Lung microvascular endothelial cell (primary cell): ENCODE measurements at regions not wholly inside any gene's neighbourhood (a gene's known extent, or its start where the extent isn't known, plus 50 kb on each side); places are given as distances from the start of the nearest gene placed in this dataset.

Experiments
- DNase-seq, 2 donors: peaks; one replicate each; pipeline versions ENCODE4 v3.0.0 to v3.0.0-alpha.2; 2010; ENCODE audit warnings: low read depth in 2 of 2

- no peak for DNase-seq
Measured at GRCh38 chr1:5599541-5599940, 392.7 kb downstream of the NPHP4 start.

DNA sequence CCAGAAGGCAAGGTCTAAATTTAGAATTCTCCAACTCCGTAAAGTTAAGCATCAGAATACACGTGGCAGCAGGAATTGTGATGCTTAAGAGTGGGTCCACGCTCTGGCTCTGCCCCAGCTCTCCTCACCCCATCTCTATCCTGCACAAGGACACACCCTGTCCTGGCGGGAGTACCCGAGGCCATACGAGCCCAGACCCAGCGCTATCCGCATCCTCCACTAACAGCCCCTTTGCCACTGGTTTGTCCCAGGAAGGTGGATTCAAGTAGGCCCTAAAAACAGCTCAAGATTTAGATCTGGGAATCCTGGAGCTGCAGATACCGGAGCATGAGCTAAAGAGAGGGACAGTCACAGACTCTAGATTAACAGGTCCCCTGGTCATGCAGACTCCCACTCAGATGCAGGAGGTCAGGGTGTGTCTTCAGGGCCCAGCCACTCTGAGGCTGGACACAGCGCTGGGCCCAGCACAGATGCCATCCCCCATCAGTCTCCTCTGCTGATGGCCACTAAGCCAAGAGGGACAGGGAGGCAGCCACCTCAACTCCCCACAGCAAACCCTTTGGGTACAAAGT is 393.3 kb downstream of the NPHP4 start:
- DNase-seq = no peak

GRCh38 chr1:5597991-5598823 is 394.0 kb downstream of the NPHP4 start:
- DNase-seq = no peak

GRCh38 chr1:5597171-5597850 is 394.9 kb downstream of the NPHP4 start:
- DNase-seq = no peak

DNA sequence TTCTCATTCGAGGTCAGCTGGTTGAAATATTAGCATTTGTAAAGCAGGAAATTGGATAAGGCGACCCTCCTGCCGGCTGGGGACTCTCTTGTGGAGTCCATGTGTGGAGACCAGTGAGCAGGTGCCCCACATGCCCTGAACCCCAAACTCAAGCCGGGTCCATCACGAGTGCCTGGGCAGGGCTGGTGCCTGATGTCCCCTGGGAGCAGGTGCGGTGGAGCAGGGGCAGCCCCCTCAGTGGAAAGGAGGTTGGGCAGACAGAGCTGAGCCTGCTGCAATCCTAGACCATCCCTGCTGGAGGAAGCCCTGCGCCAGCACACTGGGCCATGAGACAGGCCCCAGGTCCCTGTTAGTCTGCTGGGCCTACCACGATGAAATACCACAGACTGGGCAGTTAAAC is 395.6 kb downstream of the NPHP4 start:
- DNase-seq = no peak

DNA sequence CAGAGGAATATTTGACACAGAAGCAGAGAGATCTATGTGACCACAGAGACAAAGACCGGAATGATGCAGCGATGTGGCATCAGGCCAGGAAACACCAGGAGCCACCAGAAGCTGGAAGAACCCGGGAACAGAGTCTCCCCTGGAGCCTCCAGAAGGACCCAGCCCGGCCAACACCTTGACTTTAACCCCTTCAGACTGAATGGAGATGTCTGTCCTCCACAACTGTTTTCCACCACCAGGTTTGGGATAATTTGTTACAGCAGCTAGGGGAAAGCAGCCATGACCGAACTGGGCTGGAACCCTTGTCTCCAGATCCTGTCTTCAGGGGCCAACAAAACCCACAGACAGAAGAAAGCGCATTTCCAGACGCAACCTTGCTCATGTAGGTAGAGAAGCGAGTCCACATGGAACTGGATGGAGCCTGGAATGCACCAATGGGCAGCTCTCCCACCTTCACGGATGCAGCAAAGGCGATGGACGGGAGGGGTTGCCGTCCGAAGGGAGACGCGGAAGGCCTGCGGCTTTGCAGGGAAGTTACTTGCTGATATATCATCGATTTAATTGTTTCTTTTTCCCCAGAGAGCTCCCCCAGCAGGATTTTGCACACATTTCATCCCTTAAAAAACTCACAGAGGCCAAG is 396.6 kb downstream of the NPHP4 start:
- no peak for DNase-seq

DNA sequence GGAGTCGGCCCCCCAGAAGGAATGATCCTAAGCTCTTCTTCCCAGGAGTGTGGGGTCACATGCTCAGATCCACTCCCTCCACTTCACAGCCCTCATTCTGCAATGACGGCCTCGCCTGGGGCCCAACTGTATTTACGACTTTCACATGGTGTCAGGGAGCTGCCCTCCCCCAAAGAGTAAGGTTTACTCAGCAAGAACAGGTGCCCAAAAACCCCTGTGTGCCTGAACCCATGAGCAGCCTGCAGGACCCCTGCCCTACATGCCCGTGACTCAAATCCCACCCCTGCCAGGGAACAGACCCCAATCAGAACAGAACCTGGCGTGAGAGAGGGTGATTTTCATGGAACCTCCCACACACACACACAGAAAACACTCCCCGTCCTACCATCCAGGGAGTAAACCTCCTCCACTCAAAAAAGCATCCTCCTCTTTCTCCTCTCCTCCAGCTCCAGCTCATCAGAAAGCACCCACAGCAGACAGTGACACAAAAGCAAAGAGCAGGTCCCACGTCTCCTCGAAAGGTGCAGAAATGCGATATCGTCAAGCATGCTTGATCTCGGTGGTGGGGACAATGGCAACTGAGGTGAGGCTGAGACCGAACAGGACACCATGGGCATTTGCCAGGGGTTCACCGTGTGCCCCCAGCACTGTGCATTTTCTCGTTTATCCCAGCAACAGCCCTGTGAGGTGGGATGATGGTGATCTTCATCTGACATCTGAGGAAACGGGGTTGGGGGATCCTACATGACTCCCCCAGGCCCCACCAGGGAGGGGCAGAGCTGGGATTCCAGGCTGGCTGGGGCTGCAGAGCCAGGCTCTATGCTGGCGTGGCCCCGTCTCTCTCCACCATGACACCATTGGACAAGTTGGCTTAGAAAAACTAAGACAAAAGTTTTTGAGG is 397.9 kb downstream of the NPHP4 start:
- DNase-seq = no peak

DNA sequence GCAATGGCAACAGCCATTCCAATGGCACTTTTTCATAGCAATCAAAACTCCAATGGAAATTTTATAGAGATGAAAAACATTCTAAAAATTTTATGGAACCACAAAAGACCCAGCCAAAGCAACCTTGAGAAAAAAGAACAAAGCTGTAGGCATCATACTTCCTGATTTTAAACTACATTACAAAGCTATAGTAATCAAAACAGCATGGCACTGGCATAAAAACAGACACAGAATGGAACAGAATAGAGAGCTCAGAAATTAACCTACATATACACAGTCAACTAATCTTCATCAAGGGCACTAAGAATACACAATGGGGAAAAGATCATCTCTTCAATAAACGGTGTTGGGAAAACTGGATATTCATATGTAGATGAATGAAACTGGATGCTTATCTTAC is 401.5 kb downstream of the NPHP4 start:
- DNase-seq = no peak

- DNase-seq = no peak
Measured at GRCh38 chr1:5586629-5587028, 405.6 kb downstream of the NPHP4 start.

GRCh38 chr1:5585256-5585655 is 407.0 kb downstream of the NPHP4 start:
- no peak for DNase-seq

GRCh38 chr1:5580926-5581325 is 411.3 kb downstream of the NPHP4 start:
- no peak for DNase-seq

DNA sequence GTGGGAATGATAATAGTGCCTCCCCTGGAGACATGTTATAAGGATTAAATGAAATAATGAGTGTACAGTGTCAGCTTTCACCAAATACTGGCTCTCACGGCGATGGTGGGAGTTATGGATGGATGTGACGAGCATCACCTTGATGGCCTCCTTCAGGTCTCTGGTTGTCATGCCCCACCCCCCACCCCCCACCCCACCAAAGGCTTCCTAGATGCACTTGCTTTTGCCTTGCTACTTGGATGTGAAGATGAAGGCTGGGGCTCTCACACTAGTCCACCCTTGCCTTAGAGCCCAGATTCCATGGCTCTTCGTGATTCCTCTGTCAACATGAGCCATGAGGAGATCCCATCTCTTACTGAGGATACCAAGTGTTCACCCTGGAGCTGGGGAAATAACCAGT is 412.3 kb downstream of the NPHP4 start:
- DNase-seq = no peak

DNA sequence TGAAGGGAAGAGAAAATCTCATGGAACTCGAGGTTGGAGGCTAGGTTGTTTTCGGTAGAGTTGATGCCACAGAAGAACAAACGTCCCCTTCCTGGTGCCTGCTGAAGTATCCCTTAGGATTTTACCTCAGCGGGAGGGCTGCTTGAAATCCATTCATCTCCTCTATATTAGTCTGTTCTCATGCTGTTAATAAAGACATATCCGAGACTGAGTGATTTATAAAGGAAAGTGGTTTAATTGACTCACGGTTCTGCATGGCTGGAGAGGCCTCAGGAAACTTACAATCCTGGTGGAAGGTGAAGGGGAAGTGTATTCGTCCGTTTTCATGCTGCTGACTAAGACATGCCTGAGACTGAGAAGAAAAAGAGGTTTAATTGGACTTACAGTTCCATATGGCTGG is 413.5 kb downstream of the NPHP4 start:
- no peak for DNase-seq

DNA sequence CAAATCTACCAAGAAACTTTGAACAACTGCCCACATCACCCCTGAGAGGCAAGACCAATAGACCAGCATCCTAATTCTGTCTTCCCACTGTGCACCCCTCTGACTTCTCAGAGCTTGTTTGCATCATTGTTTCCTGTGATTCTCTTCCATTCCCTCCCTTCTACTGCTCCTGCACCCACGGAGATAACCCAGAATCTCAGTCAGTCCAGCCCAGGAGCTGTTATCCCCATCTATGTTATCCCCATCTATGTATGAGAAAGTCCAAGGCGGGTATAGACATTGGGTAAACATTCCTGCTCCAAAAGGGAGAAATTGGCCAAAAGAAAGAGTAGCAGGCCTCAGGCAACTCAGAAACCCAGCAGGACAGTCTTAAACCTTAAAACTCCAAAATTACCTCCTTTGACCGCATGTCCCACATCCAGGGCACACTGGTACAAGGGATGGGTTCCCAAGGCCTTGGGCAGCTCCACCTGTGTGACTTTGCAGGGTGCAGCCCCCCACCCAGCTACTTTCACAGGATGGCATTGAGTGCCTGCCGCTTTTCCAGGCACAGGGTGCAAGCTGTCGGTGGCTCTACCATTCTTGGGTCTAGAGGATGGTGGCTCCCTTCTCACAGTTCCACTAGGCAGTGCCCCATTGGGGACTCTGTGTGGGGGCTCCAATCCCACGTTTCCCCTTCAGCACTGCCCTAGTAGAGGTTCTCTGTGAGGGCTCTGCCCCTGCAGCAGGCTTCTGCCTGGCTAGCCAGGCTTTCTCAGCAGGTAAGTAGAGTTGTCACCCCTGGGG is 414.8 kb downstream of the NPHP4 start:
- DNase-seq = no peak

DNA sequence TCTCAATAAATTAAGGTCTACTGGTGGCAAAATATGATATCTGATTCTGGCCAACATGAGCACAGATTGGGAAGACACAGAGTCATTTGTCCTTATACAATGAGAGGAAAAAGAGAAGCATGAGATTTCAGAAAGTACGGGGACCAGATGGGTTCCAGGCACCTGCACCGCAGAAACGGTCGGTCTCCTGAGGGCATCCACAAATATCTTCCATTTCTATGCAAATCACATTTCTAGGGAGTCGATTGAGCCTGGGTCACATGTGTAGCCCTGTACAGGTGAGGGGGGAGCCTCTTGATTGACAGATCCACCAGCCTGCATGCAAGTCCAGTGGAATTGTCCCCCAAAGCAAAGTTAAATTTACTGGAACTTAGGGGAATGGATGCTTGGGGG is 415.6 kb downstream of the NPHP4 start:
- no peak for DNase-seq

GRCh38 chr1:5576011-5576672 is 416.1 kb downstream of the NPHP4 start:
- DNase-seq = no peak

DNA sequence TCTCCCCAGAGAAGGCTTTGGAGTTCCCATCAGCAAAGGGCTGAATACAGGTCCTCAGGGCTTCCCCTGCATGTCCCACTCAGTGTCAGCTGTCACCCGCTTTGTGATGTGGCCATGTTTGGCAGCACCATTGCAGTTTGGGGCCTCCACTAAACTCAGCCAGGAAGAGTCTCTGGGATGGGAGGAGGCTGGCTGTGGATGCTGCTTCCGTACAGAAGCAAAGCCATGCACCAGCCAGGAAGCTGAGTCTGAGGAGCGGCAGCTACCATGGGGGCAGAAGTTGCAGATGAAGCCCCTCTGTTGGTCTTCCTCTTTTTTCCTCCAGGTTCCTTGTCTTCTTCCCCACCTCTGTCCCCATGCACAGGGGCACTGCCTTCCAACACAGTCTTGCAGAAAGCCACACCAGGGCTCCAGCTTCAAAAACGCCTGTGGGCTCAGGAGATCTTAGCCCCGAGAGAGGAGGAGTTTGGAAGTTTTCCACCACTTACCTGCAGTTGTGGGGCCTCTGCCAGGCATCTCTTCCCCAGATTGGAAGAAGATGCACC is 416.8 kb downstream of the NPHP4 start:
- no peak for DNase-seq

DNA sequence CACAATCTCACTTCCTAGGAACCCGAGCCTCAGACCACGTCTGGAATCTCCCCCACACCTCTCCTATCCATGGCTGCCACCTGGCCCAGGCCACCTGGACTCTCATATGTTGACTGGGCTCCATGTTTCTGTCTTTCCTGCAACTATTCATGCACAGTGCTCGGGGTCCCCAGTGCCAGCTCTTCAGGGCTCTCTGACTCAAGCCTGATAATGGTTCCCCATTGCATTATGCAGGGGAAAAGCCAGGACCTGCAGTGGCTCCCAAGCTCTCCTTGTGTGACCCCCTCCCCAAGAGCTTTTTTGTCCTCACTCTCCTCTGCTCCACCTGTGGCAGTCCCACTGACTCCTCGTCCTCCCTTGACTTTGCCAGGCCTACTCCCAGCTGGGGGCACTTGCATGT is 417.6 kb downstream of the NPHP4 start:
- no peak for DNase-seq

- no peak for DNase-seq
Measured at GRCh38 chr1:5572794-5573193, 419.4 kb downstream of the NPHP4 start.
